Thoracic aorta (tissue), 2 donors: ENCODE measurements at regions not wholly inside any gene's neighbourhood (a gene's known extent, or its start where the extent isn't known, plus 50 kb on each side); places are given as distances from the start of the nearest gene placed in this dataset.

ENCODE experiments used
- ATAC-seq: fragments of 150-250 bp; one replicate; pipeline ENCODE4 v1.8.0; 2017; ENCODE audit warnings: low read depth; ENCODE audit not compliant: insufficient number of reproducible peaks, low FRiP score
- DNase-seq: peaks from one replicate; pipeline ENCODE4 v3.0.0-alpha.2; 2020; ENCODE audit warnings: low spot score
- H3K27ac ChIP-seq, 2 donors: fragments of 200-600 bp; sonication (generic); 1 replicate in 1 of 2; 2 replicates in 1 of 2; pipeline ENCODE4 v1.5.1; 2016; ENCODE audit warnings: mild to moderate bottlenecking in 2 of 2, moderate library complexity in 2 of 2
- H3K27me3 ChIP-seq: fragments of 200-600 bp; sonication (generic); replicated peaks from 2 replicates; pipeline ENCODE4 v1.6.0; 2016; ENCODE audit warnings: mild to moderate bottlenecking; ENCODE audit not compliant: insufficient read depth
- H3K36me3 ChIP-seq: fragments of 200-600 bp; sonication (generic); one replicate; pipeline ENCODE4 v1.5.1; 2016
- H3K4me1 ChIP-seq, 2 donors: fragments of 200-600 bp; sonication (generic); 1 replicate in 1 of 2; 2 replicates in 1 of 2; pipeline versions ENCODE4 v1.5.1 to v1.6.0; 2016; ENCODE audit warnings: low read depth in 2 of 2, mild to moderate bottlenecking in 1 of 2; ENCODE audit not compliant: control insufficient read depth in 1 of 2
- H3K4me3 ChIP-seq: fragments of 200-600 bp; sonication (generic); 2 replicates; pipeline ENCODE4 v1.5.1; 2016; ENCODE audit warnings: mild to moderate bottlenecking
- H3K9me3 ChIP-seq: fragments of 200-600 bp; sonication (generic); 2 replicates; pipeline ENCODE4 v1.5.1; 2016
- TF ChIP-seq, protein P1 (sequence below): fragments of 200-600 bp; sonication (generic); IDR thresholded peaks from one replicate; pipeline ENCODE4 v1.5.1; 2019; ENCODE audit warnings: antibody characterized with exemption

DNA sequence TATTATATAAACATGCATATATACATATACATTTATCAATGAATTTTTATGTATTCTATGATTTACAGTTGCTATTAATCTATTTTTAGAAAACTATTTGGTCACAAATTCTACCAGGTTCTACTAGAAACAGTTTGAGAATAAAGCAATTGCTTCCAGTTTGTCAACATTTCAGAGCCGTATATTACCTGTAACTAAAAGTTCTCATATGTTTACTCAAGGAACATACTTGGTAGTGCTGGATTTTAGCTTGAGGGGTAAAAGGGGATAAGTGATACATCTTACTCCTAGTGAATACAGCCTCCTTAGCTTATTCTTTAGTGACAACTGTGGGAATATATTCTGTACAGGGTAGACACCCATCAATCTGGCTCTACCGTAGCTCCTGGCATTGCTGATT, 1590.5 kb upstream of the LRRTM3 start:
- H3K9me3 ChIP-seq = no peaks in the 10 kb centered on the region
- TF ChIP-seq, protein P1, sequence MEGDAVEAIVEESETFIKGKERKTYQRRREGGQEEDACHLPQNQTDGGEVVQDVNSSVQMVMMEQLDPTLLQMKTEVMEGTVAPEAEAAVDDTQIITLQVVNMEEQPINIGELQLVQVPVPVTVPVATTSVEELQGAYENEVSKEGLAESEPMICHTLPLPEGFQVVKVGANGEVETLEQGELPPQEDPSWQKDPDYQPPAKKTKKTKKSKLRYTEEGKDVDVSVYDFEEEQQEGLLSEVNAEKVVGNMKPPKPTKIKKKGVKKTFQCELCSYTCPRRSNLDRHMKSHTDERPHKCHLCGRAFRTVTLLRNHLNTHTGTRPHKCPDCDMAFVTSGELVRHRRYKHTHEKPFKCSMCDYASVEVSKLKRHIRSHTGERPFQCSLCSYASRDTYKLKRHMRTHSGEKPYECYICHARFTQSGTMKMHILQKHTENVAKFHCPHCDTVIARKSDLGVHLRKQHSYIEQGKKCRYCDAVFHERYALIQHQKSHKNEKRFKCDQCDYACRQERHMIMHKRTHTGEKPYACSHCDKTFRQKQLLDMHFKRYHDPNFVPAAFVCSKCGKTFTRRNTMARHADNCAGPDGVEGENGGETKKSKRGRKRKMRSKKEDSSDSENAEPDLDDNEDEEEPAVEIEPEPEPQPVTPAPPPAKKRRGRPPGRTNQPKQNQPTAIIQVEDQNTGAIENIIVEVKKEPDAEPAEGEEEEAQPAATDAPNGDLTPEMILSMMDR = no peak
- no peaks in the 10 kb centered on the region for H3K4me1 ChIP-seq
- ATAC-seq (no peak), DNase-seq (no peak)
- H3K27ac ChIP-seq = no peak overlapping the region
- no peak overlapping the region for H3K4me3 ChIP-seq
- no peaks in the 10 kb centered on the region for H3K27me3 ChIP-seq
- H3K36me3 ChIP-seq = no peaks in the 10 kb centered on the region

DNA sequence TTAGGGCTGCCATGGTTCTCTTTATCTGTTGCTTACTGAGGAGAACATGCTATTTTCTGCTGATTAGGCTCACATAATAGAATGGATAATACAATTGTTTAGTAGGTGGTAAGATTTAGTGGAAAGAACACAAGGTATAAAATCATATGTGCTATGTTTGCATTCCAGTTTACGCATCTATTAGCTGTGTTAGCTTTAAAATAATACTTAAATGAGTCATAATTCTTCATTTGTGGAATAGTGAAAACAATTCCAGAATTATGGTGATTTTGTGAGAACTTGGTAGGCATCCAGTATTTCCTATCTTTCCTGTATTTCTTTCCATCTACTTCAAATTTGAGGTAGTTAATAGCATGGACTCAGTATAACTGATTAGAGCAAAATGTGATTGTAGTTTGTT, 1585.5 kb upstream of the LRRTM3 start:
- Histone ChIP-seq H3K27ac (no peak overlapping the region), H3K9me3 (no peaks in the 10 kb centered on the region), H3K27me3 (no peaks in the 10 kb centered on the region), H3K4me1 (no peaks in the 10 kb centered on the region), H3K36me3 (no peaks in the 10 kb centered on the region), H3K4me3 (no peak overlapping the region)
- ATAC-seq (no peak), DNase-seq (no peak)
- TF ChIP-seq, protein P1 = no peak

DNA sequence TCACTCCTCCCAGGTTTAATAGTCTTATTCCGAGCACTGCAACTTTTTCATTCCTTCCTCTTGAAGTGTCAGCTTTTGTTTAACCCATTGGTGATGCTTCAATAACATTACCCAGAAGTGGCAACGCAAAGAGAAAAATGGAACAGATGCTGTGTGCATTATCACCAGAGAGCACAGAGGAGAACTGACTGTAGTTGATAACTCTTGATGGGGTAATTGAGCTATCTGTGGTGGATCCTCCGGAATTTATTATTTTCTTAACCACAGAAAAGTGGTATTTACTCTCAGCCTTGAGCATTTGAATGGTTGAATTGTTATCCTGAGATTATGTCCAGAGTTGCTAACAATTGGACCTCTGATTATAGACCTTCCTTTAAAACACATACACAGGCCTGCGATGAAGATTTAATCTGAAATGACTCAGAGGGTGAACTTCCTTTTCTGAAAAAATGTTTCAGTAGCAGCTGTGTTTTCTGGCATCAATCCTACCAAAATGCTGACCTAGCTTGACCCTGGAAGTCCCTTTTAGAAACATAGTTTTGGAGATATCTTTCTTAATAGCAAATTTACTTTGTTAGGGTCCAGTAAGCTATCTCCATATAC, 1584.4 kb upstream of the LRRTM3 start:
- DNase-seq (no peak), ATAC-seq (no peak)
- Histone ChIP-seq H3K4me3 (no peak overlapping the region), H3K27ac (no peak overlapping the region), H3K9me3 (no peaks in the 10 kb centered on the region), H3K4me1 (no peaks in the 10 kb centered on the region), H3K27me3 (no peaks in the 10 kb centered on the region), H3K36me3 (no peaks in the 10 kb centered on the region)
- TF ChIP-seq, protein P1 = no peak

DNA sequence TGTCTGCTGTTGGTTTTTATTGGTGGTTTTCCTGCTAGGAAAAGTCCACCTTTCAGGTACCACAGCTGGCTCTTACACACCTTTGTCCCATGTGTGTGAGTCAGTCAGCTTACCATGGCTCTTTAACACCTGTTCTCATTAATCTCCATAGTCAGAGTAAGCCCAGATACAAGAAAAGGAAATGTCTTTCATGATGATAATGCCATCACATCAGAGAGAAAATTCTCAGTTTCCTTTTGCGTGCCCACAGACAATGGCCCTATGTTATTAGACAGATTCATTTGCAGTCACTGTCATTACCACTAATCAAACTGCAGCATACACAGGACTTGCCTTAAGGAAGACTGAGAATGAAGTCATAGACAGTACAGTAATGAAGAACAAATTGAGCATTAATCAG, 1583.6 kb upstream of the LRRTM3 start:
- Histone ChIP-seq H3K4me1 (no peaks in the 10 kb centered on the region), H3K27me3 (no peaks in the 10 kb centered on the region), H3K36me3 (no peaks in the 10 kb centered on the region), H3K4me3 (no peak overlapping the region), H3K9me3 (no peaks in the 10 kb centered on the region), H3K27ac (no peak overlapping the region)
- DNase-seq = no peak
- no peak for ATAC-seq
- TF ChIP-seq, protein P1 = no peak

DNA sequence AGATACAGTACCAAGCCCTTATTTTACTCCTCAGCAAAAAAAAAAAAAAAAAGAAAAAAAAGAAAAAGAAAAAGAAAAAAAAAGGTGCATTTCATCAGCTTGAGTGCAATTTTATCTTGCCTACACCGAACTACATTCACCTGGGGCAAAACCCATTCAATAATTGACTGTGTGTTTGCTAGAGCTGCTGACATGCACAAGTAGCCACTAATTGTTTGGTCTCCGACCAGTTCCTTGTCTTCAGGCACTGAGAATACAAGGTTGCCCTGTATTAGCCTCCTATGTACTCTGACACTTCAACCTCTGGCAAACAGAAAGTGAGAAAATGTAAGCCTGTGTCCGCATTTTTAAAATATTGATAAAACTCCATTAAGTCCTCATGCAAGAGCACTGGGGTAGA, 1579.4 kb upstream of the LRRTM3 start:
- TF ChIP-seq, protein P1 = no peak
- Histone ChIP-seq H3K36me3 (no peaks in the 10 kb centered on the region), H3K4me1 (no peaks in the 10 kb centered on the region), H3K9me3 (no peaks in the 10 kb centered on the region), H3K27me3 (no peaks in the 10 kb centered on the region), H3K4me3 (no peak overlapping the region), H3K27ac (no peak overlapping the region)
- no peak for ATAC-seq
- DNase-seq = no peak
